Mucosa of gallbladder (tissue), 1 donor: ENCODE measurements at regions not wholly inside any gene's neighbourhood (a gene's known extent, or its start where the extent isn't known, plus 50 kb on each side); places are given as distances from the start of the nearest gene placed in this dataset.
A peak's percentile ranks its signal among the peaks of the same experiment; 100 is the strongest.
"Not testable (repeated sequence)": the region's sequence is repeated elsewhere in the genome, so short reads cannot be mapped to it uniquely, and the experiment has no call there.

Experiments
- DNase-seq: peaks from one replicate; pipeline ENCODE4 v3.0.0-alpha.2; 2020; ENCODE audit warnings: low spot score
- donor health status: DM: no; HTN: no; CAD: no.

DNA sequence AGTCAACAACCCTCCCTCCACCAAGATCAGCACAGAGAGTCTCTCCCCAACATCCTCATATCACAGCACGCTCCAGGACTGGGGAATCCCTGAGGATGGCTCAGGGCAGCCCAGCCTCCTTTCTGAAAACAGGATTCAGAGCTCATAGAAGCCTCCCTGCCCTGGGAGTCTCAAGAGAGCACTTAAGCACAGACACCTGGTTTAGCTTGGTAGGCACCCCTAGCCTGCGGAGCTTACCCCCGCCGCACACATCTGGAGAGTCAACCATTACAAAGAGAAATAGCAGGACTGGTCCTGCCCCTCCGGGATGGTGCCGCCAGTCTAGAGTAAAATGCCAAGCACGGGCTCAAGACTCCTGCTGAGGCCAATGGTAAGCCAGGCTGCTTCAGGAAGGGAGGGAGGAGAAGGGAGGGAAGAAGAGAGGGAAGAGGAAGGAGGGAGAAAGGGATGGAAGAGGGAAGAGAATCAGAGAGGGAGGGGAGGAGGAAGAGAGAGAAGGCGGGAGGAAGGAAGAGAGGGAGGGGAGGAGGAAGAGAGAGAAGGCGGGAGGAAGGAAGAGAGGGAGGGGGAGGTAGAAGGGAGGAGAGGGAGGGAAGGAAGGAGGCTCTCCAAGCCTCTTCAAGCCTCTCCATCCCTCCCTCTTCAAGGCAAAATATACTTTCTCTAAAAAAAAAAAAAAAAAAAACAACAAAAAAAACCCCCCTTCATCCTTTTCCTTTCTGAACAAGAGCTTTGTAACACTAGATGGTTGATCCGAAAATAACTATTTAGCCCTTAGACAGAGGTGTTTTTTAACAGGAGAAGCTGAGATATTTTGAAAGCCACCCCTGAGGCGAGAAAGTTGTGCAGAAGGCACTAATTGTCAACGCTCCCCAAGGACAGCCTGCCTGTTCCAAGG, 278.6 kb upstream of the TLE3 start:
- DNase-seq, result no peak

DNA sequence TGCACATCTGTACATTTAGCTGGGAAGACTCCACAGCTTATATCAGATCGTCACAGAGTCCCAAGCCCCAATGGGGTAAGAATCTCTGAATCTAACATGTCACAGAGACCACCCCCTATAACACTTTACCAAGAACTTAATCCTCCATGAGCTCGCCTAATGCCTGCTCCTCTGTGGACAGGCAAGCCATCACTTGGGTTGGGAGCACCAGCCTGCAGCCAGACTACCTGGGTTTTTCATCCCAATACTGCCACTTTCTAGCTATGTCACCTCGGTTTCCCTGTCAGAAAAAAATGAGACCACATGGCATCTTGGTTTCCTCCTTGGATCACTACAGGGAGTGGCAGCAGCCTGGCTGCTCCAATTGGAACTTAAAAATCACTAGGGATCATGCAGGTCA, 277.9 kb upstream of the TLE3 start:
- DNase-seq, result no peak

DNA sequence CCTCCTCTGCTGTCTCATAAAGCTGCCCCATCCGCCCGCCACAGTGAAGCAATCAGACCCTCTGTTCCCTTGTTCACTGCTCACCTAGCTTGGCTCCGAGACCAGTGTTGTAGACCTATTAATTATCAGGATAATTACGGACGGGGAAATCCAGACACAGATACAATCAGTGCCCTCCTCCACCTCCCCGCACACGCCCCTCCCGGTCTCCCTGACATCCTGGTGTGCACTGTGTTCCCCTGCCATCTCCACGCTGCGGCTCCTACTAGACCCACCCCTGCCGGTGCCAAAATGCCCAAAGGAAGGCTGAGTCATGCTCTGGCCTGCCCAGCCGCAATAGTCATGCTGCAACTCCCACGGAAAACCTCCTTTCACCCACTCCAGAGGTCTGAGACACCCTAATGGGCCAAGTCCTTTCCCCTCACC, 277.3 kb upstream of the TLE3 start:
- DNase-seq, result no peak

DNA sequence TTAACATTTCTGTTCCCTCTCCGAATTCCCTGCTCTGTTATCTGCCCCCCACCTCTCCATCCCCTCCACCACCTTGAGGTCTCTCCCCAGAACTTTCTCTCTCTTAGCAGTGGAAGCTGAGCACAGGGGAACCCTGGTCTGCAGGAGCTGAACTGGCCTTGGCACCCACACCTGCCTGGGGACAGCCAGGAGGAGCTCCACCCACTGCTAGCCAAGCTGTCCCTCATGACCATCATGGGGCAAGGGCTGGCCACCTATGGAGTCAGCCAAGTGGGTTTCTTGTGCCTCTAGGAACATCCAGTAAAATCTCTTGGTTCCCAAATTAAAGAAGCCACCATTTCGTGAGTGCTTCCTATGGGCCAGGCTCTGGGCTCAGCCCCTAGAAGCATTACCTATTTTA, 276.4 kb upstream of the TLE3 start:
- DNase-seq, result no peak

DNA sequence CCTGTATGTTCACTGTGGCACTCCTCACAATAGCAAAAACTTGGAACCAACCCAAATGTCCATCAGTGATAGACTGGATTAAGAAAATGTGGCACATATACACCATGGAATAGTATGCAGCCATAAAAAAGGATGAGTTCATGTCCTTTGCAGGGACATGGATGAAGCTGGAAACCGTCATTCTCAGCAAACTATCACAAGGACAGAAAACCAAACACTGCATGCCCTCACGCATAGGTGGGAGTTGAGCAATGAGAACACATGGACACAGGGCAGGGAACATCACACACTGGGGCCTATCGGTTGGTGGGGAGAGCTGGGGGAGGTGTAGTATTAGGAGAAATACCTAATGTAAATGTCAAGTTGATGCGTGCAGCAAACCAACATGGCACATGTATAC, 275.7 kb upstream of the TLE3 start:
- not testable (repeated sequence) for DNase-seq

DNA sequence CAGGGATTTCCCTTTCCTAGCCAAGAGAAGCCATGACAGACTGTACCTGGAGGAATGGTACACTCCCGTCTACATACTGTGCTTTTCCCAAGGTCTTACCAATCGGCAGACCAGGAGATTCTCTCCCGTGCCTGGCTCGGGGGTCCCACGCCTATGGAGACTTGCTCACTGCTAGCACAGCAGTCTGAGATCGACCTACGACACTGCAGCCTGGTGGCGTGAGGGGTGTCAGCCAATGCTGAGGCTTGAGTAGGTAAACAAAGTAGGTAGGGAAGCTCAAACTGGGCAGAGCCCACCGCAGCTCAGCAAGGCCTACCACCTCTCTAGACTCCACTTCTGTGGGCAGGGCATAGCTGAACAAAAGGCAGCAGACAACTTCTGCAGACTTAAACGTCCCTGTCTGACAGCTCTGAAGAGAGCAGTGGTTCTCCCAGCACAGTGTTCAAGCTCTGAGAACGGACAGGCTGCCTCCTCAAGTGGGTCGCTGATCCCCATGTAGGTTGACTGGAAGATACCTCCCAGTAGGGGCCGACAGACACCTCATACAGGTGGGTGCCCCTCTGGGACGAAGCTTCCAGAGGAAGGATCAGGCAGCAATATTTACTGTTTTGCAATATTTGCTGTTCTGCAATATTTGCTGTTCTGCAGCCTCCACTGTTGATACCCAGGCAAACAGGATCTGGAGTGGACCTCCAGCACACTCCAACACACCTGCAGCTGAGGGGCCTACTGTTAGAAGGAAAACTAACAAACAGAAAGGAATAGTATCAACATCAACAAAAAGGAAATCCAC, 270.4 kb upstream of the TLE3 start:
- DNase-seq, result not testable (repeated sequence)

DNA sequence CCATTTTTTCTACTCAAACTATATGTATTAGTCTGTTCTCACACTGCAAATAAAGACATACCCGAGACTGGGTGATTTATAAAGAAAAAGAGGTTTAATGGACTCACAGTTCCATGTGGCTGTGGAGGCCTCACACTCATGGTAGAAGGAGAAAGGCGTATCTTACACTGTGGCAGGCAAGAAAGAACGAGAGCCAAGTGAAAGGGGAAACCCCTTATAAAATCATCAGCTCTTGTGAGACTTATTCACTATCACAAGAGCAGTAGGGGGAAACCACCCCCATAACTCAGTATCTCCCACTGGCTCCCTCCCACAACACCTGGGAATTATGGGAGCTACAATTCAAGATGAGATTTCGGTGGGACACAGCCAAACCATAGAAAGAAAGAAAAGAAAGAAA, 266.3 kb upstream of the TLE3 start:
- not testable (repeated sequence) for DNase-seq

DNA sequence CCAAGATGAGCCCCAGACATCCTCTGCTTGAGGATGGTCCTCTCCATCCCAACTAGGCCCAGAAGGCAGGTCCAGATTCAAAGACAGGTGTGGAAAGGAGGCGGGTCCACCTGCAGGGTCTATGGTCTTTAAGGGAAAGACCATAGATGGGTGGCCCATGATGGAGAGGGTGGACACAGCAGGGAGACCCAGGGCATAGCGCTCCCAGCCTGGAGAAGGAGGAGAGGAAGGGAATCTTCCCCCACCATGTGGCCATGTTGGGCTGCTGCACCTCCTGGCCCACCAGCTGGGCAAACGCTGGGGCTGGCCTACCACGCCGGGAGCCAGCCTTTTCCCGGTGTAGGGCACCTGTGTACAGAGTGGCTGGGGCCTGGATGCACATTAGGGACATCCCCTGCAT, 265.2 kb upstream of the TLE3 start:
- no peak for DNase-seq

DNA sequence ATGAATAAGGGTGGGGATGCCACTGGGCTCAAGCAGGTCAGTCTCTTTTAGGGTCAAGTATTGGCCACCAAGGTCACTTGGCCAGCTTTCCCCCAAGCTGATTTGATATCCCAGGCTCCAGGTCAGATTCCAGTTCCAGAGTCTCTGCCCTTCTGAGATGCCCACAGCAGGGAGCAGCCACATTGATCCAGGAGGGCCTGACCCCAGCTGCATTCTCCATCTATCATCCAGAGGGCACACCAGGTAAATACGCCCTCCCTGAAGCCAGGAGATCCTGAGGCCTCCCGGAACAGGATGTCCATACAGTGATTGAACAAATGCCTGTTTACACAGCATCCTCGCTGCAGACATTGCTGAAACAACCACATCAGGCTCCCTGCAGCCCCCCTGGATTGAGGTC, 264.6 kb upstream of the TLE3 start:
- DNase-seq, result peak; percentile 53

DNA sequence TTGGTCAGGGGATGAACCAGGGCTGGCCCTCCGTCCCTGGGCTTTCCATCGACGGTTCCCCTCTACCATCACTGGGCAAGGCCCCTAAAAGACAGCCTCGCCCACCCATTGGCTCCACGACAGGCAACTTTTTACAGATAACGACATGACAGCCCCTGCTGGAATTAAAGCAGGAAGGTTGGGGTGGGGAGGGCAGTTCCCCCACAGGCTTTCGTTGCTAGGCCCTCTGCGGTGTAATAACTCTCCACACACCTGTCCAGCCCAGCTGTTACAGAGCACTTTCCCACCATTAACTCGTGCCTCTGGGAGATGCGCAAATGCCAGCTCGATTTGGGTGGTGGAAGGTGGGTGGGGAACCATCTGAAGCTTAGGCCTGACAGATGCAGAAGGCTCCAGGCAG, 264.2 kb upstream of the TLE3 start:
- no peak for DNase-seq

DNA sequence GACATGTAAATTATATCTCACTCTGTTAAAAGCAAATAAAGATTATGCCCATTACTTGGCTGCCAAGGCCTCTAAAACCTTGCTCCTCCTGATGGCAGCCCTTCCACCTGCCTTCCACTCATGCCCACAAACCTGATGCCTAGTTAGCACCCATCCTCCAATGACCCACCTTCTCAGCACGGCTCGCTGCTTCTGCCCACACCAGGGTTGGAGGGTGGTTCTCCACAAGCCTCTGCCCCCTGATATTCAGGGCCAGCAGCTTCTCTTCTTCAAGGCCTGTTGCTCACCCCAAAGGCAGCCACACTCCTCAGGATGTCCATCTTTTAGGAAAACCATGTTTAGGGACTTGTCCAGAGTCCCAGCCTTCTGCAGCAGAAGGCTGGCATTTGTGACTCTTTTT, 263.4 kb upstream of the TLE3 start:
- DNase-seq, result no peak

DNA sequence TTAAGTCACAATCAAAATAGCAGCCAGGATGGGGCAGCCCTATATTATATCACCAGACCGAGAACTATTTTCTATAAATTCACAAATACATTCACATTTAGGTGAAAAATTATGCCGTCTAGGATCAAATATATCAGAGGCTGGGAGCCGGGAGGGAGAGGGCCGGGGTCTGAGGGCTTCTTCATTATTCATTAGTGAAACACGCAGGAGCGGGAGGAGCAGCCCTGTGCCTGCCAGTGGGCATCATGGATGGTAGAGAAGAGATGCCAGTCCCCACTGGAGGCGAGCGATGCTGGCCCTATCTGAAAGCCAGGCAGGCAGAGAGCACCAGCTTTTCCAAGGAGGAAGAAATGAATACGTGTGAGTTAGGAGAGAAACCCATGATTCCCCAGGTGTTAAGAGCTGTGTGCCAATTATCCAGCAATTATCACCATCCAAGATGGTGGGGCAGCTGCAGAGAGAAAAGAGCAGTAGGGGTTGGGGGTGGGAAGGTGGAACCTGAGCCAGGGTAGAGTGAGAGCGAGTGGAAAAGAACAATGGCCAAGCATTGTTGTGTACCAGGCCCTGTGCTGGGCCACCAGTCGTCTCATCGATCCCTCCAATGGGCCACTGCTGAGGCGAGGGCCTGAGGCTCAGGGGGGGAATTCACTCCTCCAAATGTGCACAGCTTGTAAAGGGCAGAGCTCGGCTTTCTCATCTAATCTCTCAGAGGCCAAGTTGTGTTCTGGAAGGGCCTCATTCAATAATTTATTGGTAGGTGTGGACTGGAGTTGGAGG, 261.3 kb upstream of the TLE3 start:
- no peak for DNase-seq

DNA sequence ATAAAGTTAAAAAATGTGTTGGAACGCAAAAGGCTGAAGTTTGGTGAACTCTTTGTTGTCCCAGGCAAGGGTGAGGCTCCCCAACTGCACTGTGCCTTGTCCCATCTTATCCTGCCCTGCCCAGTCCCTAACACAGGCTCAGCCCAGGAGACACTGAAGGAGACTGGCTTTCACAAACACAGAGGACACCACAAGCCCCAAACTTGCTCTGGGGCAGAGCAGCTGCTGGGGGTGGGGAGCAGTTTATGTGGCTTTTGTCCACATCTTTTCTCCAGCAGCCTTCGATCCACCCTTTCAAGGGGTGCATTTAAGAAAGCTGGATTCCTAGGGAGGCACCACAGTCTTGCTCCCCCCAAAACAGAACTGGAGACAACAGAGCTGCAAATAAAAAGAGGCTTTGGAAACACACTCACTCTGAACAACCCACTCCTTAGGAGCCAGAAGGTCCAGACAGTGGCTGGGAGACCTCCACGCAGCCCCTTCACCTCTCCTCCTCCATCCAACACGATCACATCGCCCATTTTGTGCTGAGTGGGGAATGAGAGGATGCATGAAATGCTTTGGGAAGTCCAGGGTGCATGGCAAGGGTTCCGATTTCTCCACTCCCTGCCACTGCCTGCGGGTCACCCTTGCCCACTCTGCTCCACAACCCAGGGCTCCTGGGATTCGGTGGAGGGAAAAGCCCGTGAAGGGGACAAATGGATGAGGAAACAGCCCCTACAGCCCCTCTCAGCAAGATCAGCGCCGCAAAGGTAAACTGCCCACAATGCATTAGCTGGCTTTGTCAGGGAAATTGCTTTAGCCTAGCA, 260.5 kb upstream of the TLE3 start:
- no peak for DNase-seq

DNA sequence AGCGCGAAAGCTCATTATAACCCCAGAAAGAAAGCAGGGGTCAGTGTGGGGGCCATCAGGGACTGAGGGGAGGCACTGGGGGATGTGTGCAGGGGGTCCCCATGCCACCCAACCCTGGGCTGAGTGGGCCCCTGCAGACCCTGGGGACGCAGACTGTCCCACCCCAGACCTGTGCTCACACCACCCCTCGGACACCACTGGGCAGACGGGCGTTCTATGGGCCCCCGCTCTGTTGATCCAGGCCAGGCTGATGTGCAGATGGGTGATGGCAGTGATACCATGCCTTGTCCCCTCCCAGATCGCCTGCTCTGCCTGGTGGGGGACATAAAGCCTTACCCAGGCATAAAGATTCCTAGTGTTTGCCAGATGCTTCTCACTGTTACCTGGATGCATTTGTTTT, 259.7 kb upstream of the TLE3 start:
- no peak for DNase-seq

DNA sequence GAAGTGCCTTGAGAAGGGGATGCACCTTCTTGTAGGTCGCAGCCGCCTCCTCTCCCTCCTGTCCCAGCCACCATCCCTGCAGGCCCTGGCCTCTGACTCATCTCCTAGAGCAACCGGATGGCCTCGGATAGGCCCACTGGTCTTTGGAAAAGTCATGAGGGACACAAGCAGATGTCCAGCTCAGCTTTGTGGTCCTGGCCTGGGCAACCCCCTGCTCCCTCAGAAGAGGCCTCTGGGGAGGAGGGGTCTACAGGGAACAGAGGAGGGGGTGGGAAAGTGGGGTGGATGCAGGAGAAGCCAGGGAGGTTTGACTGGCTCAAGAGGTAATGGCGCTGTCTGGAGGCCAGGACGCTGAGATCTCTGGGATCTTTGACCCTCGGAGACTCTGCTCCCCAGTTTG, 259.2 kb upstream of the TLE3 start:
- DNase-seq, result no peak

DNA sequence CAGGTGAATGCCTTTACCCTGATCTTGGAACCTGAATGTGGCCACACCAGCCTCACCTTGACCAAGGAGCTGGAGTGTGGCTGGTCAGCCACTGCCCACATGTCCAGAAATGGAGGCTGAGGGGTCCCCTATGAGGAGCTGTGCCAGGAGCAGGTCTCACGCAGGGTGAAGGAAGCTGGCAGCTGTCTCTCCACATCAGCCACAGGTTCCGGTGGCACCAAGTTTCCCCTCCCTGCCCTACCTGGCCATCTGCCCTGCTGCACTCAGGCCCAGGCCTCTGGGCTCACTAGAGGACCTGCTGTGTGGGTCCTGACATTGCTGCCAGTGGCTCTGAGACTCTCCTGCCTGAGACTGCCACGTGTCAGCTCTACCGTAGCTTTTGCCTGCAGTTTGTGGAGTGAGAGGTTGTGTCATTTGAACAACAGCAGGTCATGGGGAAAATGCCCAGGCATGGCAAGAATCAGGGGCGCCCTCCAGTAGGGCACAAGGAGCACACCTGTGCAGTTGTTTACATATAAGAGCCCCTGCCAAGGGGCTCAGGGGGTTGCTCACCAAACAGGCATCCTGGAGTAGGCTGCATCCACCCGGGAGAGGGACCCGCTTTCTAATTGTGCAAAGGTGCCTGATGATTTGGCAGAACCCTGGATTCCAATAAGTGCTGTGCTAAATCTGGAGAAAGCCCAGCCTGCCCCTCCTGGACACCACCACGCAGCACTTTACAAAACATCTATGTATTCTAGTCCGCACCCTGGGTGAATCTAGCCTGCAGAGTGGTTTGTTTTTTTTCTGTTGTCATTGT, 258.5 kb upstream of the TLE3 start:
- no peak for DNase-seq

DNA sequence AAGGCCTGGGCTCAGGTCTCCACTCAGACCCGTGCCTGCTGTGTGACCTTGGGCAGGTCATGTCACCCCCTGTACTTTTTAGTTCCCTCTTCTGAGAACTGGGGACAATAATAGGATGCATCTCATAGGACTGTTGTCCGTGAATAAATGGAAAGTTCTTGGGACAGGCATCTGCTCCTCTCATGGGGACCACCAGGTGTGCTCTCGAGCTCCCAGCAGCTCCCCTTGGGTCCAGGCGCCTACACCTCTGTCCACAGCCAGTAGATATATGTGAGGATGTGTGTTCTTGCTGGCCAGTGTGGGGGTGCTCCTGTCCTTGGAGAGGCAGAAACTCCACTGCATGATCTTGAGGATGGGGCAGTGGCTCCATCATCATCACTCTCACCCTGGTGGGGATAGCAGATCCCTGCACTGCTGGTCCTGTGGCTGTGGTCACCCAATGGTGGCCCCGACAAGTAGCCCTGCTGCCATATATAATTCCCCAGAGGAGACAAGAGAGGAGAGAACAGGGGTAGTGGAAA, 257.6 kb upstream of the TLE3 start:
- DNase-seq, result no peak

DNA sequence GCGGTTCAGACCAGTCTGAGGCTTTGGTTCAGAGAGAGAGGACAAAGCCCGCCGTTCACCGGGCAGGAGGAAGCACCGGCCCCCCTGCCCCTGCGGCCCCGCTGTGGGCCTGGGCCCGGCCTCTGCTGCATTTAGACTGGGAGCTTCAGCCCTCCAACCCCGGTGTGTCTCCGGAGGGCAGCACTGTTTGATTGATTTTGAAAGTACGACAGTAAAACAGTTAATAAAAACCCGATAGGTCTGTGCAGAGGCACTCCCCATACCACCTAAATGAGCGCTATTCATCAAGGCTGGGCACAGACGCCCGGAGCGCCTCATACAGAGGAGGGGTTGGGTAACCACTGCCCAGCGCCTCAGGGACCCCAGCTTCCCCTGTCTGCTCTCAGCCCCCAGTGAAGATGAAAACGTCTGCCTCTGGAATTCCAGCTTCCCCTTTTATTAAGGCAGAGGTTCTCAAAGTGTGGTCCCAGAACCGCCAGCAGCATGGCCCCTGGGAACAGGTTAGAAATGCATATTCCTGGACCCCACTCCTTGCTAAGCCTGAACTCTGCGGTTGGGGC, 256.7 kb upstream of the TLE3 start:
- DNase-seq, result no peak

DNA sequence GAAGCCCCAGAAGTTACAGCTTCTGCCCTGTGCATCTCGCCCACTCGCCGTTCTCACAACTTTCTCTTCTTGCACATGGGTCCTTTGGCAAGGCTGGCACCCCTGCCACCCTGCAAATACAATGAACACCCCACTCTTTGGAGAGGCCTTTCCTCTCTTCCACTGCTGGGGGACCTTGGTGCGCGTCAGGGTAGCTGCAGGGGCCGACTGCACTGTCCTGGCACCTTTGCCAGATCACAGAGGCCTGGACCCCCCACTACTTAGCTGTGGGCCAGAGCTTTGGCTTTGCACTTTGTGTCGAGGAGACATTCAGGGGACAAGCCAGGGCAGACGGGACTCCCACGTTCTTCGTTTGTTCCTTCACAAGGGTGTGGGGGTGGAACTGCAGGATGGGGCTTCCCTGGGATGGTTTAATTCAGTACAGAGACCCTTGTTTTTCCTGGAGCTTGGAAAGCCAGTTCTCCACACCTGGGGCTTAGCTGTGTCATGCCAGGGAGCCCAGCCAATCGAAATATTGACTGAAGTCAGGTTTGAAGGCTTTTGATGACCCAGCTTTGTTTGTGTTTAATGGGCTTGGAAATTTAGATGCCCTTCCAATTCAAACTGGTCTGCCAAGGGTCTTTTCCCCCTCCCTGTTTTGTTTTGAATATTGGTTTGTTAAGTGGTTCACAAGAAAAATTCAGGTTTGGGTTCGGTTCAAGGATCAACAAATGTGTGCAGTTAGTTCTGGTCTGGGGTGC, 256.1 kb upstream of the TLE3 start:
- no peak for DNase-seq
